Gastrocnemius medialis (tissue), 4 donors: ENCODE measurements at regions not wholly inside any gene's neighbourhood (a gene's known extent, or its start where the extent isn't known, plus 50 kb on each side); places are given as distances from the start of the nearest gene placed in this dataset.

Source experiments
- ATAC-seq, 2 donors: fragments of 150-250 bp; one replicate each; pipeline ENCODE4 v1.9.1; 2016
- DNase-seq, 2 donors: peaks; one replicate each; pipeline ENCODE4 v3.0.0-alpha.2; 2019
- H3K27ac ChIP-seq, 4 donors: fragments of 200-600 bp; sonication (generic); 1 replicate in 1 of 4; 2 replicates in 3 of 4; pipeline ENCODE4 v1.5.1; 2016 to 2018; ENCODE audit warnings: mild to moderate bottlenecking in 2 of 4, moderate library complexity in 1 of 4
- H3K27me3 ChIP-seq, 3 donors: fragments of 200-600 bp; sonication (generic) in 2 of 3; 1 replicate in 1 of 3; 2 replicates in 2 of 3; pipeline versions ENCODE4 v1.5.1 to v1.6.0; 2016 to 2019; ENCODE audit warnings: mild to moderate bottlenecking in 1 of 3, moderate library complexity in 1 of 3
- H3K36me3 ChIP-seq, 2 donors: fragments of 200-600 bp; sonication (generic) in 1 of 2; one replicate each; pipeline ENCODE4 v1.5.1; 2017 to 2018
- H3K4me1 ChIP-seq, 2 donors: fragments of 200-600 bp; sonication (generic) in 1 of 2; one replicate each; pipeline ENCODE4 v1.5.1; 2016 to 2017; ENCODE audit warnings: mild to moderate bottlenecking in 2 of 2
- H3K4me3 ChIP-seq, 4 donors: fragments of 200-600 bp; sonication (generic) in 3 of 4; 1 replicate in 1 of 4; 2 replicates in 3 of 4; pipeline ENCODE4 v1.5.1; 2016 to 2019; ENCODE audit warnings: mild to moderate bottlenecking in 2 of 4
- H3K9me3 ChIP-seq, 3 donors: fragments of 200-600 bp; sonication (generic) in 2 of 3; 1 replicate in 1 of 3; 2 replicates in 2 of 3; pipeline ENCODE4 v1.5.1; 2016 to 2019
- CTCF ChIP-seq, 5 experiments: fragments of 450-650 bp in 3 of 5; fragments of 200-600 bp in 2 of 5; sonication (generic) in 2 of 5; IDR thresholded peaks in 4 of 5; conservative IDR thresholded peaks in 1 of 5; 1 replicate in 4 of 5; 2 replicates in 1 of 5; pipeline ENCODE4 v1.5.1; 2016 to 2019; ENCODE audit warnings: antibody characterized with exemption in 5 of 5, mild to moderate bottlenecking in 3 of 5, moderate library complexity in 3 of 5
- POLR2A ChIP-seq, 2 donors: fragments of 450-650 bp; IDR thresholded peaks; one replicate each; pipeline ENCODE4 v1.6.1; 2017; ENCODE audit warnings: antibody characterized with exemption in 2 of 2, mild to moderate bottlenecking in 2 of 2, moderate library complexity in 2 of 2
- in situ Hi-C, 4 donors: fragments of 200-750 bp; cut with MboI; loops; one replicate each; pipeline versions ENCODE4 v1.15.0 to v1.8.0; 2017; ENCODE audit warnings: low sequenced_read_pairs in 4 of 4
- intact Hi-C: fragments of 100-400 bp; cut with DNase I; formaldehyde crosslinking; loops from one replicate; pipeline ENCODE4 v1.15.1; 2023; ENCODE audit warnings: low total_unique reads

GRCh38 chr3:162136136-162136535 is 639.5 kb downstream of the OTOL1 start:
- intact Hi-C loops = no loop called here
- no peak for DNase-seq

GRCh38 chr3:162138509-162138908 is 641.9 kb downstream of the OTOL1 start:
- intact Hi-C loops = no loop called here
- Histone ChIP-seq H3K4me1 (peaks cover 17 to 28% of the 10 kb centered on the region in 2 donors), H3K27me3 (no peaks in the 10 kb centered on the region), H3K36me3 (no peaks in the 10 kb centered on the region), H3K9me3 (no peaks in the 10 kb centered on the region), H3K4me3 (no peak overlapping the region), H3K27ac (peak overlapping the region in 2 of 4 donors; percentile 7 to 69)
- TF ChIP-seq POLR2A (IDR thresholded peaks at IDR 0.05) (no peak), CTCF (IDR thresholded peaks at IDR 0.05 in 4 of 5, conservative IDR thresholded peaks at IDR 0.05 in 1 of 5) (no peak)
- in situ Hi-C loops = no loop called here
- peak; percentile 33 to 40 for DNase-seq
- ATAC-seq = peak; percentile 91 to 97

More at GRCh38 chr3:162136136-162136535, 639.5 kb downstream of the OTOL1 start:
- Histone ChIP-seq H3K9me3 (no peaks in the 10 kb centered on the region), H3K27ac (no peak overlapping the region), H3K27me3 (no peaks in the 10 kb centered on the region), H3K4me3 (no peak overlapping the region), H3K36me3 (no peaks in the 10 kb centered on the region), H3K4me1 (peaks cover 17 to 26% of the 10 kb centered on the region in 2 donors)
- TF ChIP-seq CTCF (IDR thresholded peaks at IDR 0.05 in 4 of 5, conservative IDR thresholded peaks at IDR 0.05 in 1 of 5) (no peak), POLR2A (IDR thresholded peaks at IDR 0.05) (no peak)
- in situ Hi-C loops = no loop called here
- ATAC-seq = no peak

GRCh38 chr3:162139841-162140240 is 643.2 kb downstream of the OTOL1 start:
- ATAC-seq (no peak), DNase-seq (no peak)
- Histone ChIP-seq H3K4me3 (no peak overlapping the region), H3K27me3 (no peaks in the 10 kb centered on the region), H3K9me3 (no peaks in the 10 kb centered on the region), H3K4me1 (peaks cover 17 to 28% of the 10 kb centered on the region in 2 donors), H3K27ac (no peak overlapping the region), H3K36me3 (no peaks in the 10 kb centered on the region)
- in situ Hi-C loops = no loop called here
- intact Hi-C loops = no loop called here
- no peak for TF ChIP-seq CTCF (IDR thresholded peaks at IDR 0.05 in 4 of 5, conservative IDR thresholded peaks at IDR 0.05 in 1 of 5)
- TF ChIP-seq POLR2A (IDR thresholded peaks at IDR 0.05) = no peak

- H3K36me3 ChIP-seq = no peaks in the 10 kb centered on the region
- no peak for ATAC-seq
- in situ Hi-C loops = no loop called here
Measured at GRCh38 chr3:162141272-162141791, 644.7 kb downstream of the OTOL1 start.

More at GRCh38 chr3:162141272-162141791, 644.7 kb downstream of the OTOL1 start:
- TF ChIP-seq POLR2A (IDR thresholded peaks at IDR 0.05) = no peak
- no peak for TF ChIP-seq CTCF (IDR thresholded peaks at IDR 0.05 in 4 of 5, conservative IDR thresholded peaks at IDR 0.05 in 1 of 5)
- Histone ChIP-seq H3K9me3 (no peaks in the 10 kb centered on the region), H3K4me3 (no peak overlapping the region), H3K4me1 (peaks cover 17 to 28% of the 10 kb centered on the region in 2 donors), H3K27ac (no peak overlapping the region), H3K27me3 (no peaks in the 10 kb centered on the region)
- DNase-seq = no peak
- intact Hi-C loops = no loop called here
